ENCODE measurements at regions not wholly inside any gene's neighbourhood (a gene's known extent, or its start where the extent isn't known, plus 50 kb on each side); places are given as distances from the start of the nearest gene placed in this dataset.
"Not testable (repeated sequence)": the region's sequence is repeated elsewhere in the genome, so short reads cannot be mapped to it uniquely, and the experiment has no call there.

- no peaks in the 10 kb centered on the region for H3K9me3 ChIP-seq (replicated peaks; ENCODE audit: control insufficient read depth, low read depth, low read length)
- H3K27me3 ChIP-seq (ENCODE audit: control insufficient read depth, insufficient read depth, low read length) = no peaks in the 10 kb centered on the region
- DNase-seq = no peak
- no peaks in the 10 kb centered on the region for H3K36me3 ChIP-seq (ENCODE audit: control insufficient read depth, insufficient read depth, low read length)
- no peak overlapping the region for H3K4me3 ChIP-seq (ENCODE audit: low read length)
- no CpG with 5 or more reads among the region's 3 CpGs for WGBS (ENCODE audit: insufficient coverage)
- H3K4me1 ChIP-seq (ENCODE audit: control insufficient read depth, insufficient read depth, low read length) = no peaks in the 10 kb centered on the region
- no peak overlapping the region for H3K27ac ChIP-seq (ENCODE audit: low read length)
Observed at GRCh38 chr7:121681700-121682099, 191.3 kb upstream of the PTPRZ1 start.

- Histone ChIP-seq H3K27ac (ENCODE audit: low read length) (no peak overlapping the region), H3K27me3 (ENCODE audit: control insufficient read depth, insufficient read depth, low read length) (no peaks in the 10 kb centered on the region), H3K36me3 (ENCODE audit: control insufficient read depth, insufficient read depth, low read length) (no peaks in the 10 kb centered on the region), H3K4me1 (ENCODE audit: control insufficient read depth, insufficient read depth, low read length) (no peaks in the 10 kb centered on the region), H3K4me3 (ENCODE audit: low read length) (no peak overlapping the region), H3K9me3 (replicated peaks; ENCODE audit: control insufficient read depth, low read depth, low read length) (no peaks in the 10 kb centered on the region)
- no peak for DNase-seq
- WGBS (ENCODE audit: insufficient coverage) = no CpG with 5 or more reads among the region's 3 CpGs
Observed at GRCh38 chr7:121676168-121676567, 196.8 kb upstream of the PTPRZ1 start.

GRCh38 chr7:121674455-121674854, 198.5 kb upstream of the PTPRZ1 start:
- not testable (repeated sequence) for H3K4me1 ChIP-seq (ENCODE audit: control insufficient read depth, insufficient read depth, low read length); DNase-seq; H3K27ac ChIP-seq (ENCODE audit: low read length); H3K9me3 ChIP-seq (replicated peaks; ENCODE audit: control insufficient read depth, low read depth, low read length); H3K36me3 ChIP-seq (ENCODE audit: control insufficient read depth, insufficient read depth, low read length); H3K4me3 ChIP-seq (ENCODE audit: low read length); H3K27me3 ChIP-seq (ENCODE audit: control insufficient read depth, insufficient read depth, low read length)
- WGBS (ENCODE audit: insufficient coverage) = no CpG with 5 or more reads among the region's 2 CpGs

- H3K9me3 ChIP-seq (replicated peaks; ENCODE audit: control insufficient read depth, low read depth, low read length) = no peaks in the 10 kb centered on the region
- H3K27me3 ChIP-seq (ENCODE audit: control insufficient read depth, insufficient read depth, low read length) = no peaks in the 10 kb centered on the region
- H3K4me1 ChIP-seq (ENCODE audit: control insufficient read depth, insufficient read depth, low read length) = no peaks in the 10 kb centered on the region
- DNase-seq = no peak
- no peaks in the 10 kb centered on the region for H3K36me3 ChIP-seq (ENCODE audit: control insufficient read depth, insufficient read depth, low read length)
- no peak overlapping the region for H3K27ac ChIP-seq (ENCODE audit: low read length)
- no peak overlapping the region for H3K4me3 ChIP-seq (ENCODE audit: low read length)
Observed at GRCh38 chr7:121669144-121669543, 203.8 kb upstream of the PTPRZ1 start.

- no peak for DNase-seq
- Histone ChIP-seq H3K4me3 (ENCODE audit: low read length) (no peak overlapping the region), H3K4me1 (ENCODE audit: control insufficient read depth, insufficient read depth, low read length) (no peaks in the 10 kb centered on the region), H3K27me3 (ENCODE audit: control insufficient read depth, insufficient read depth, low read length) (no peaks in the 10 kb centered on the region), H3K36me3 (ENCODE audit: control insufficient read depth, insufficient read depth, low read length) (no peaks in the 10 kb centered on the region), H3K9me3 (replicated peaks; ENCODE audit: control insufficient read depth, low read depth, low read length) (no peaks in the 10 kb centered on the region), H3K27ac (ENCODE audit: low read length) (no peak overlapping the region)
- no CpG with 5 or more reads among the region's 1 CpG for WGBS (ENCODE audit: insufficient coverage)
Observed at GRCh38 chr7:121666306-121666705, 206.7 kb upstream of the PTPRZ1 start.

- DNase-seq = peak; percentile 28
- Histone ChIP-seq H3K4me3 (ENCODE audit: low read length) (no peak overlapping the region), H3K27ac (ENCODE audit: low read length) (no peak overlapping the region), H3K27me3 (ENCODE audit: control insufficient read depth, insufficient read depth, low read length) (no peaks in the 10 kb centered on the region), H3K9me3 (replicated peaks; ENCODE audit: control insufficient read depth, low read depth, low read length) (no peaks in the 10 kb centered on the region), H3K36me3 (ENCODE audit: control insufficient read depth, insufficient read depth, low read length) (no peaks in the 10 kb centered on the region), H3K4me1 (ENCODE audit: control insufficient read depth, insufficient read depth, low read length) (no peaks in the 10 kb centered on the region)
- no CpG with 5 or more reads among the region's 1 CpG for WGBS (ENCODE audit: insufficient coverage)
Observed at GRCh38 chr7:121643320-121643719, 229.6 kb upstream of the PTPRZ1 start.

- Histone ChIP-seq H3K4me1 (ENCODE audit: control insufficient read depth, insufficient read depth, low read length) (no peaks in the 10 kb centered on the region), H3K27ac (ENCODE audit: low read length) (no peak overlapping the region), H3K4me3 (ENCODE audit: low read length) (no peak overlapping the region), H3K9me3 (replicated peaks; ENCODE audit: control insufficient read depth, low read depth, low read length) (no peaks in the 10 kb centered on the region), H3K27me3 (ENCODE audit: control insufficient read depth, insufficient read depth, low read length) (no peaks in the 10 kb centered on the region), H3K36me3 (ENCODE audit: control insufficient read depth, insufficient read depth, low read length) (no peaks in the 10 kb centered on the region)
- DNase-seq = no peak
- WGBS (ENCODE audit: insufficient coverage) = no CpG with 5 or more reads among the region's 5 CpGs
Observed at GRCh38 chr7:121639705-121640104, 233.3 kb upstream of the PTPRZ1 start.

- Histone ChIP-seq H3K27ac (ENCODE audit: low read length) (no peak overlapping the region), H3K27me3 (ENCODE audit: control insufficient read depth, insufficient read depth, low read length) (no peaks in the 10 kb centered on the region), H3K4me3 (ENCODE audit: low read length) (no peak overlapping the region), H3K36me3 (ENCODE audit: control insufficient read depth, insufficient read depth, low read length) (no peaks in the 10 kb centered on the region), H3K9me3 (replicated peaks; ENCODE audit: control insufficient read depth, low read depth, low read length) (no peaks in the 10 kb centered on the region), H3K4me1 (ENCODE audit: control insufficient read depth, insufficient read depth, low read length) (no peaks in the 10 kb centered on the region)
- DNase-seq = no peak
- whole genome bisulfite sequencing (ENCODE audit: insufficient coverage) = 92% methylated on average over 2 of the region's 3 CpGs
Observed at GRCh38 chr7:121638286-121638685, 234.7 kb upstream of the PTPRZ1 start.

- Histone ChIP-seq H3K9me3 (replicated peaks; ENCODE audit: control insufficient read depth, low read depth, low read length) (no peaks in the 10 kb centered on the region), H3K27me3 (ENCODE audit: control insufficient read depth, insufficient read depth, low read length) (no peaks in the 10 kb centered on the region), H3K4me1 (ENCODE audit: control insufficient read depth, insufficient read depth, low read length) (no peaks in the 10 kb centered on the region), H3K27ac (ENCODE audit: low read length) (no peak overlapping the region), H3K4me3 (ENCODE audit: low read length) (no peak overlapping the region), H3K36me3 (ENCODE audit: control insufficient read depth, insufficient read depth, low read length) (no peaks in the 10 kb centered on the region)
- no CpG with 5 or more reads among the region's 1 CpG for WGBS (ENCODE audit: insufficient coverage)
- no peak for DNase-seq
Observed at GRCh38 chr7:121634356-121634755, 238.2 kb upstream of the FAM3C start.

- Histone ChIP-seq H3K27me3 (ENCODE audit: control insufficient read depth, insufficient read depth, low read length) (no peaks in the 10 kb centered on the region), H3K36me3 (ENCODE audit: control insufficient read depth, insufficient read depth, low read length) (no peaks in the 10 kb centered on the region), H3K27ac (ENCODE audit: low read length) (no peak overlapping the region), H3K9me3 (replicated peaks; ENCODE audit: control insufficient read depth, low read depth, low read length) (no peaks in the 10 kb centered on the region), H3K4me1 (ENCODE audit: control insufficient read depth, insufficient read depth, low read length) (no peaks in the 10 kb centered on the region), H3K4me3 (ENCODE audit: low read length) (no peak overlapping the region)
- WGBS (ENCODE audit: insufficient coverage) = no CpG with 5 or more reads among the region's 3 CpGs
- no peak for DNase-seq
Observed at GRCh38 chr7:121633186-121633585, 237.1 kb upstream of the FAM3C start.

- no peak overlapping the region for H3K27ac ChIP-seq (ENCODE audit: low read length)
Observed at GRCh38 chr7:121624958-121625357, 228.8 kb upstream of the FAM3C start.

More at GRCh38 chr7:121624958-121625357, 228.8 kb upstream of the FAM3C start:
- Histone ChIP-seq H3K4me3 (ENCODE audit: low read length) (no peak overlapping the region), H3K27me3 (ENCODE audit: control insufficient read depth, insufficient read depth, low read length) (no peaks in the 10 kb centered on the region), H3K36me3 (ENCODE audit: control insufficient read depth, insufficient read depth, low read length) (no peaks in the 10 kb centered on the region), H3K9me3 (replicated peaks; ENCODE audit: control insufficient read depth, low read depth, low read length) (no peaks in the 10 kb centered on the region), H3K4me1 (ENCODE audit: control insufficient read depth, insufficient read depth, low read length) (no peaks in the 10 kb centered on the region)
- WGBS (ENCODE audit: insufficient coverage) = 80% methylated on average over 3 of the region's 3 CpGs
- peak; percentile 46 for DNase-seq

Measured in muscle of leg (tissue), 3 donors.